HepG2 (cell line): ENCODE measurements at regions not wholly inside any gene's neighbourhood (a gene's known extent, or its start where the extent isn't known, plus 50 kb on each side); places are given as distances from the start of the nearest gene placed in this dataset.

Source experiments
- ATAC-seq: fragments of 200-7000 bp; cut with Tn5 transposase; 3 replicates; pipeline ENCODE4 v1.9.1; 2020; ENCODE audit warnings: mild to moderate bottlenecking, moderate library complexity
- BruUV-seq: library from RNA; stranded (reverse); fragments of 400-500 nt; replicated peaks from 2 replicates; lab custom pipeline; 2021; lab: Mats Ljungman, UMichigan
- CTCF ChIA-PET: fragments of 300-600 bp; formaldehyde crosslinking; extraction: SDS; loops from one replicate; lab custom pipeline; 2021; ENCODE audit warnings: low total read pairs, inconsistent platforms, low intra/inter-chr PET ratio; lab: Yijun Ruan, JAX
- POLR2A ChIA-PET: fragments of 350-600 bp; sonication (Branson Sonifier 250); formaldehyde crosslinking; loops from one replicate; lab custom pipeline; 2020; ENCODE audit warnings: antibody characterized with exemption, inconsistent platforms; lab: Yijun Ruan, JAX
- DNase-seq: peaks from one replicate; pipeline ENCODE4 v3.0.0-alpha.2; 2015; ENCODE audit warnings: low spot score
- FAIRE-seq: peaks from 3 replicates; lab custom pipeline; 2011; peaks lifted over from hg19 to GRCh38; lab: Jason Lieb, UNC
- H2AFZ ChIP-seq: one replicate; pipeline ENCODE4 v1.6.1; 2011; ENCODE audit warnings: low read length, inconsistent platforms
- H3K27ac ChIP-seq: fragments of 300-600 bp; 3 replicates; pipeline ENCODE4 v1.8.0; 2011; ENCODE audit warnings: mixed run types, mild to moderate bottlenecking, mixed read lengths, low read length, inconsistent platforms; ENCODE audit not compliant: insufficient read depth; ENCODE audit errors: extremely low read length
- H3K27me3 ChIP-seq, 2 experiments: fragments of 200-600 bp in 1 of 2; 2 replicates in 1 of 2; 3 replicates in 1 of 2; pipeline versions ENCODE4 v1.6.0 to v1.8.0; 2011; ENCODE audit warnings: low read length in 2 of 2, mild to moderate bottlenecking in 2 of 2, moderate library complexity in 2 of 2, inconsistent platforms in 1 of 2; ENCODE audit not compliant: insufficient read depth in 2 of 2, control insufficient read depth in 1 of 2
- H3K36me3 ChIP-seq, 2 experiments: fragments of 200-600 bp in 1 of 2; replicated peaks in 1 of 2; 2 replicates in 1 of 2; 3 replicates in 1 of 2; pipeline versions ENCODE4 v1.5.1 to v1.8.0; 2011; ENCODE audit warnings: low read length in 2 of 2, inconsistent platforms in 1 of 2; ENCODE audit not compliant: insufficient read depth in 2 of 2, control insufficient read depth in 1 of 2
- H3K4me1 ChIP-seq: 2 replicates; pipeline ENCODE4 v1.5.1; 2012; ENCODE audit warnings: low read length, inconsistent platforms; ENCODE audit not compliant: insufficient read depth
- H3K4me2 ChIP-seq: 2 replicates; pipeline ENCODE4 v1.6.0; 2011; ENCODE audit warnings: low read depth, low read length, inconsistent platforms
- H3K4me3 ChIP-seq, 3 experiments: fragments of 200-600 bp in 1 of 3; sonication (generic), shearing (Covaris generic) in 1 of 3; replicated peaks in 1 of 3; 2 replicates each; pipeline ENCODE4 v1.5.1; 2011 to 2016; ENCODE audit warnings: low read length in 3 of 3, inconsistent platforms in 2 of 3, low read depth in 2 of 3, mild to moderate bottlenecking in 2 of 3, control low read depth in 1 of 3, mixed read lengths in 1 of 3; ENCODE audit not compliant: insufficient read depth in 1 of 3
- H3K79me2 ChIP-seq: one replicate; pipeline ENCODE4 v1.6.1; 2011; ENCODE audit warnings: low read length, inconsistent platforms; ENCODE audit not compliant: insufficient read depth
- H3K9ac ChIP-seq: 2 replicates; pipeline ENCODE4 v1.6.0; 2011; ENCODE audit warnings: mild to moderate bottlenecking, low read depth, low read length, inconsistent platforms; ENCODE audit not compliant: insufficient read depth
- H3K9me3 ChIP-seq: 2 replicates; pipeline ENCODE4 v1.5.1; 2012; ENCODE audit warnings: mild to moderate bottlenecking, low read length
- H4K20me1 ChIP-seq: 2 replicates; pipeline ENCODE4 v1.6.0; 2011; ENCODE audit warnings: inconsistent platforms, mild to moderate bottlenecking, low read length, moderate library complexity; ENCODE audit not compliant: insufficient read depth
- RFX1 ChIP-seq: fragments of 450-650 bp; IDR thresholded peaks from 2 replicates; pipeline ENCODE4 v1.6.1; 2017
- SMAD3 ChIP-seq: sonication (generic); formaldehyde crosslinking; IDR thresholded peaks from 2 replicates; pipeline ENCODE4 v1.4.0; 2020; ENCODE audit warnings: missing genetic modification reagents
- ZNF138 ChIP-seq: sonication (generic); formaldehyde crosslinking; IDR thresholded peaks from 2 replicates; pipeline ENCODE4 v1.5.0; 2020; ENCODE audit warnings: mild to moderate bottlenecking, low read depth, missing genetic modification reagents
- ZNF142 ChIP-seq: sonication (generic); formaldehyde crosslinking; IDR thresholded peaks from 2 replicates; pipeline ENCODE4 v1.4.0; 2020; ENCODE audit warnings: missing genetic modification reagents
- ZNF230 ChIP-seq: sonication (generic); formaldehyde crosslinking; IDR thresholded peaks from 2 replicates; pipeline ENCODE4 v1.4.0; 2020; ENCODE audit warnings: mild to moderate bottlenecking, missing genetic modification reagents
- ZNF749 ChIP-seq: sonication (generic); formaldehyde crosslinking; IDR thresholded peaks from 2 replicates; pipeline ENCODE4 v1.8.0; 2022; ENCODE audit warnings: mild to moderate bottlenecking, missing genetic modification reagents, moderate library complexity, borderline replicate concordance
- WGBS: methylation state at CpG from one replicate; pipeline ENCODE4 v1.1.6; 2017; ENCODE audit warnings: low lambda C conversion rate; 5-methylcytosine and 5-hydroxymethylcytosine counted together
- in situ Hi-C: cut with HindIII; loops from 2 replicates; pipeline ENCODE4 v1.10.0; 2017; ENCODE audit warnings: low pct_unique_long_range_greater_than_20kb; ENCODE audit not compliant: extremely low pct_ligation_motif_present
- intact Hi-C: fragments of 100-400 bp; cut with micrococcal nuclease; formaldehyde crosslinking; loops from one replicate; pipeline ENCODE4 v1.10.0; 2022; ENCODE audit not compliant: unreplicated experiment
- TF ChIP-seq, protein P1 (sequence below): sonication (generic); formaldehyde crosslinking; IDR thresholded peaks from 2 replicates; pipeline ENCODE4 v1.5.0; 2020; ENCODE audit warnings: mild to moderate bottlenecking, missing genetic modification reagents
- TF ChIP-seq, protein P2 (sequence below): sonication (generic); IDR thresholded peaks from 2 replicates; pipeline ENCODE4 v1.6.1; 2016; ENCODE audit warnings: low read depth, borderline replicate concordance

- FAIRE-seq (no peak), ATAC-seq (no peak), DNase-seq (no peak)
- no peaks in the 10 kb centered on the region for H4K20me1 ChIP-seq
- no peak overlapping the region for H3K27ac ChIP-seq
- ChIA-PET POLR2A (no interaction called here), CTCF (no interaction called here)
- no peak overlapping the region for H3K4me3 ChIP-seq
- no peaks in the 10 kb centered on the region for H3K79me2 ChIP-seq
- 0 out of 5 replicates have a peak, but pooled peaks cover 0 to 5% of the 10 kb centered on the region in 2 experiments for H3K27me3 ChIP-seq
- BruUV-seq: no TSS peak
- H3K36me3 ChIP-seq: no peaks in the 10 kb centered on the region
- H3K9ac ChIP-seq: no peak overlapping the region
- no peak overlapping the region for H3K4me2 ChIP-seq
- H3K4me1 ChIP-seq: no peaks in the 10 kb centered on the region
- intact Hi-C loops: no loop called here
- TF ChIP-seq RFX1: no peak
- TF ChIP-seq, protein P1, sequence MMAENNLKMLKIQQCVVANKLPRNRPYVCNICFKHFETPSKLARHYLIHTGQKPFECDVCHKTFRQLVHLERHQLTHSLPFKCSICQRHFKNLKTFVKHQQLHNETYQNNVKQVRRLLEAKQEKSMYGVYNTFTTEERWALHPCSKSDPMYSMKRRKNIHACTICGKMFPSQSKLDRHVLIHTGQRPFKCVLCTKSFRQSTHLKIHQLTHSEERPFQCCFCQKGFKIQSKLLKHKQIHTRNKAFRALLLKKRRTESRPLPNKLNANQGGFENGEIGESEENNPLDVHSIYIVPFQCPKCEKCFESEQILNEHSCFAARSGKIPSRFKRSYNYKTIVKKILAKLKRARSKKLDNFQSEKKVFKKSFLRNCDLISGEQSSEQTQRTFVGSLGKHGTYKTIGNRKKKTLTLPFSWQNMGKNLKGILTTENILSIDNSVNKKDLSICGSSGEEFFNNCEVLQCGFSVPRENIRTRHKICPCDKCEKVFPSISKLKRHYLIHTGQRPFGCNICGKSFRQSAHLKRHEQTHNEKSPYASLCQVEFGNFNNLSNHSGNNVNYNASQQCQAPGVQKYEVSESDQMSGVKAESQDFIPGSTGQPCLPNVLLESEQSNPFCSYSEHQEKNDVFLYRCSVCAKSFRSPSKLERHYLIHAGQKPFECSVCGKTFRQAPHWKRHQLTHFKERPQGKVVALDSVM: no peak
- H3K9me3 ChIP-seq: no peaks in the 10 kb centered on the region
- in situ Hi-C loops: no loop called here
- no peak overlapping the region for H2AFZ ChIP-seq
- 47% methylated on average over 7 of the region's 7 CpGs for WGBS
These were observed 498.2 kb downstream of the TNS3 start for GRCh38 chr7:47083476-47084250.

- no TSS peak for BruUV-seq
- H4K20me1 ChIP-seq: no peaks in the 10 kb centered on the region
- H3K9me3 ChIP-seq: no peaks in the 10 kb centered on the region
- ATAC-seq (no peak), FAIRE-seq (no peak), DNase-seq (no peak)
- H3K27me3 ChIP-seq: 0 out of 5 replicates have a peak, but pooled peaks cover 0 to 3% of the 10 kb centered on the region in 2 experiments
- no peaks in the 10 kb centered on the region for H3K36me3 ChIP-seq
- H3K79me2 ChIP-seq: no peaks in the 10 kb centered on the region
- ChIA-PET POLR2A (no interaction called here), CTCF (no interaction called here)
- no peak overlapping the region for H2AFZ ChIP-seq
- in situ Hi-C loops: no loop called here
- H3K4me1 ChIP-seq: no peaks in the 10 kb centered on the region
- H3K9ac ChIP-seq: no peak overlapping the region
- 3% methylated on average over 3 of the region's 3 CpGs for WGBS
- no peak overlapping the region for H3K27ac ChIP-seq
- intact Hi-C loops: no loop called here
- no peak overlapping the region for H3K4me2 ChIP-seq
- no peak overlapping the region for H3K4me3 ChIP-seq
- TF ChIP-seq ZNF749 (CRISPR knock-in tag) (no peak), ZNF138 (no peak), SMAD3 (CRISPR knock-in tag) (no peak), ZNF142 (CRISPR knock-in tag) (no peak), ZNF230 (CRISPR knock-in tag) (no peak)
- TF ChIP-seq, protein P2, sequence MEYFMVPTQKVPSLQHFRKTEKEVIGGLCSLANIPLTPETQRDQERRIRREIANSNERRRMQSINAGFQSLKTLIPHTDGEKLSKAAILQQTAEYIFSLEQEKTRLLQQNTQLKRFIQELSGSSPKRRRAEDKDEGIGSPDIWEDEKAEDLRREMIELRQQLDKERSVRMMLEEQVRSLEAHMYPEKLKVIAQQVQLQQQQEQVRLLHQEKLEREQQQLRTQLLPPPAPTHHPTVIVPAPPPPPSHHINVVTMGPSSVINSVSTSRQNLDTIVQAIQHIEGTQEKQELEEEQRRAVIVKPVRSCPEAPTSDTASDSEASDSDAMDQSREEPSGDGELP: no peak
These were observed 501.1 kb downstream of the TNS3 start for GRCh38 chr7:47080816-47081215.
